Brain microvascular endothelial cell (primary cell): ENCODE measurements at regions not wholly inside any gene's neighbourhood (a gene's known extent, or its start where the extent isn't known, plus 50 kb on each side); places are given as distances from the start of the nearest gene placed in this dataset.

Experiments used
- DNase-seq: peaks from one replicate; pipeline ENCODE4 v3.0.0-alpha.2; 2020
- H3K27ac ChIP-seq: fragments of 250-450 bp; sonication (Bioruptor Pico); 2 replicates; pipeline ENCODE4 v1.5.1; 2020; ENCODE audit warnings: mild to moderate bottlenecking, moderate library complexity
- H3K27me3 ChIP-seq: fragments of 250-450 bp; sonication (Bioruptor Pico); replicated peaks from 2 replicates; pipeline ENCODE4 v1.5.1; 2020; ENCODE audit warnings: mild to moderate bottlenecking
- H3K36me3 ChIP-seq: fragments of 250-450 bp; sonication (Bioruptor Pico); replicated peaks from 2 replicates; pipeline ENCODE4 v1.5.1; 2020; ENCODE audit warnings: mild to moderate bottlenecking
- H3K4me3 ChIP-seq: 2 replicates; pipeline ENCODE4 v1.5.1; 2011; ENCODE audit warnings: low read depth, mild to moderate bottlenecking, control low read depth, low read length, moderate library complexity
- CTCF ChIP-seq: IDR thresholded peaks from 2 replicates; pipeline ENCODE4 v1.5.1; 2011; ENCODE audit warnings: low read depth, mild to moderate bottlenecking, moderate library complexity, low read length, control low read depth, inconsistent platforms; ENCODE audit errors: missing control alignments
- in situ Hi-C: cut with HindIII; loops from 2 replicates; pipeline ENCODE4 v1.10.0; 2017; ENCODE audit warnings: low sequenced_read_pairs, low pct_ligation_motif_present

- Histone ChIP-seq H3K4me3 (no peak overlapping the region), H3K27me3 (no peaks in the 10 kb centered on the region), H3K36me3 (no peaks in the 10 kb centered on the region), H3K27ac (no peak overlapping the region)
- in situ Hi-C loops = no loop called here
- peak; percentile 55 for TF ChIP-seq CTCF
- no peak for DNase-seq
Observed at GRCh38 chr10:4267086-4267773, 482.2 kb upstream of the KLF6 start.

DNA sequence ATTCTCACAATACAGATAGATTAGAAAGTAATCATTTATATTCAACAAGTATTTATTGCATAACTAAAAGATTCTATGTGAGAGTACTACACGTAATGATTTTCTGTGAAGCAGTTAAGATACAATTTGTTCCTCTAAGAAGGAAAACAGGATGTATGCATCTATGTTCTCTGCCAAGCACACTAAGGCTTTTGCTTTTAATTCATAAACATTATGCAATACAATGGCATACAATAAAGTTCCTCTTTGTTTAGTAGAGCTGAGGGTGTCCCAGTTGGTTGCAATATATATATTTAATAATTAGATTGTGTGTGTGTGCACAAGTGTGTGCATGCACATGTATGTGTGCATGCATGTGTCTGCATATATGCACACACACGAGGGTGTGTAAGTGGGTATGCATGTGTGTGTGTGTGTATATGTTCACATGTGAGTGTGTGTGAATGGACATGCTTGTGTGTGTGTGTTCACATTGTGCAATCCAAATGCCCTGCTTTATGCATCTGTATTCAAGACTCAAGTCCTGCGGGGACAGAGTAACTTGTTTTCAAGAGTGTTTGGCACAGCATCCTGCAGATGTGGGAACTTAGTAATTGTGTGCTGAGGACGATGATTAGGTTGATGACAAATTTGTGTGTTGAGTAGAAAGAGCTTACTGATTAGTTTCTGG, 481.5 kb upstream of the KLF6 start:
- Histone ChIP-seq H3K36me3 (no peaks in the 10 kb centered on the region), H3K4me3 (no peak overlapping the region), H3K27me3 (no peaks in the 10 kb centered on the region), H3K27ac (no peak overlapping the region)
- TF ChIP-seq CTCF = no peak
- in situ Hi-C loops = no loop called here
- DNase-seq = no peak

DNA sequence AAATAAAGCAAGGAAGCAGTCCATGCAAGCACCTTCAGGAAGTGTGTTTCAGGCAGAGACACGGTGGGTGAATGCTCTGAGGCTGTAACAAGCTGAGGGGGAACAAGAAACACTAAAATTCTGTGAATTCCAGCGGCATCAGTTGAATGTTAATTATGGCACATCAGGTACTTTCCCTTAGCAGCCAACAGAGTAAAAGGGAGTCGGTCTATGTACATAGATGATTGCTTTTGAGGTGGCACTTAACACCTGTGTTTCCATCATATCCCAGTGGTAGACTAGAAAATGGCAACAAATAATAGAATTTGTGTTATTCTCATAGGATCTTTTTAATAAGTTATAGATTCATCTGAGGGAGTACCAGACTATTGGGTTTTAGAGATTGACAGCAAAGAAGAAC, 481.0 kb upstream of the KLF6 start:
- H3K36me3 ChIP-seq = no peaks in the 10 kb centered on the region
- no peak overlapping the region for H3K4me3 ChIP-seq
- no peak for TF ChIP-seq CTCF
- no peak for DNase-seq
- no peak overlapping the region for H3K27ac ChIP-seq
- no peaks in the 10 kb centered on the region for H3K27me3 ChIP-seq
- in situ Hi-C loops = no loop called here

GRCh38 chr10:4264209-4264865, 479.3 kb upstream of the KLF6 start:
- Histone ChIP-seq H3K4me3 (no peak overlapping the region), H3K27ac (no peak overlapping the region), H3K36me3 (no peaks in the 10 kb centered on the region), H3K27me3 (no peaks in the 10 kb centered on the region)
- no peak for DNase-seq
- in situ Hi-C loops = no loop called here
- no peak for TF ChIP-seq CTCF

DNA sequence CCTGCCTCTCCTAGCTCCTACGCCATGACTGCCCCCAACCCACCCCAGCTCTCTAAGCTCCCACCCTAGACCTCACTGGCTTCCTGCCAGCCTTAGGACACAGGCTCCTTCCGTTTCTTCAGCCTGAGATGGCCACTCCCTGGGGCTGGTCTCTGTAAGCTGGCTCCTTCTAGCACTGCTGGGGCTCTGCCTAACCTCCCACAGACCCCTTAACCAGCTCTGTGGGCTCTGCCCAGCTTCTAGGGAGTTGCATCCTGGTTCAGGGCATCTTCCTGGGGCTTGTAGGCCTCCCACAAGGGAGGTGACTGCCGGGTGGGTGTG, 478.6 kb upstream of the KLF6 start:
- no peak for DNase-seq
- Histone ChIP-seq H3K27me3 (no peaks in the 10 kb centered on the region), H3K4me3 (no peak overlapping the region), H3K27ac (no peak overlapping the region), H3K36me3 (no peaks in the 10 kb centered on the region)
- in situ Hi-C loops = no loop called here
- TF ChIP-seq CTCF = no peak
